GM18909 (cell line): ENCODE measurements at regions not wholly inside any gene's neighbourhood (a gene's known extent, or its start where the extent isn't known, plus 50 kb on each side); places are given as distances from the start of the nearest gene placed in this dataset.

Experiments
- ATAC-seq: cut with Tn5 transposase; IDR thresholded peaks from one replicate; pipeline ENCODE4 v1.9.1; 2021; ENCODE audit warnings: mild to moderate bottlenecking; ENCODE audit not compliant: unreplicated experiment, poor library complexity

- no peak for ATAC-seq
Observed at GRCh38 chr7:124692425-124692824, 73.2 kb downstream of the GPR37 start.

- ATAC-seq = no peak
Observed at GRCh38 chr7:124690840-124691239, 74.8 kb downstream of the GPR37 start.

GRCh38 chr7:124689931-124690330, 75.7 kb downstream of the GPR37 start:
- ATAC-seq = no peak

- no peak for ATAC-seq
Observed at GRCh38 chr7:124689523-124689922, 76.1 kb downstream of the GPR37 start.

- no peak for ATAC-seq
Observed at GRCh38 chr7:124688991-124689390, 76.6 kb downstream of the GPR37 start.

- no peak for ATAC-seq
Observed at GRCh38 chr7:124686543-124687171, 78.9 kb downstream of the GPR37 start.

GRCh38 chr7:124681946-124682345, 83.6 kb downstream of the GPR37 start:
- no peak for ATAC-seq

- ATAC-seq = no peak
Observed at GRCh38 chr7:124680304-124680703, 85.3 kb downstream of the GPR37 start.

GRCh38 chr7:124679586-124680225, 85.9 kb downstream of the GPR37 start:
- no peak for ATAC-seq

GRCh38 chr7:124679146-124679545, 86.4 kb downstream of the GPR37 start:
- ATAC-seq = no peak

- ATAC-seq = no peak
Observed at GRCh38 chr7:124674451-124674850, 91.1 kb downstream of the GPR37 start.

GRCh38 chr7:124672011-124672410, 93.6 kb downstream of the GPR37 start:
- ATAC-seq = no peak

- ATAC-seq = no peak
Observed at GRCh38 chr7:124667312-124668153, 98.1 kb downstream of the GPR37 start.

GRCh38 chr7:124662937-124663336, 102.7 kb downstream of the GPR37 start:
- no peak for ATAC-seq

GRCh38 chr7:124662372-124662771, 103.2 kb downstream of the GPR37 start:
- ATAC-seq = no peak

- no peak for ATAC-seq
Observed at GRCh38 chr7:124655990-124656389, 109.6 kb downstream of the GPR37 start.

- ATAC-seq = no peak
Observed at GRCh38 chr7:124652237-124652636, 113.4 kb downstream of the GPR37 start.

GRCh38 chr7:124651136-124651535, 114.5 kb downstream of the GPR37 start:
- no peak for ATAC-seq

GRCh38 chr7:124649397-124650014, 116.1 kb downstream of the GPR37 start:
- peak; percentile 56 for ATAC-seq

- ATAC-seq = no peak
Observed at GRCh38 chr7:124647630-124648306, 117.8 kb downstream of the GPR37 start.
